Lung (tissue), 11 donors: ENCODE measurements at regions not wholly inside any gene's neighbourhood (a gene's known extent, or its start where the extent isn't known, plus 50 kb on each side); places are given as distances from the start of the nearest gene placed in this dataset.

Experiments
- ATAC-seq: fragments of 200-7000 bp; cut with Tn5 transposase; one replicate; pipeline ENCODE4 v1.9.1; 2020; ENCODE audit warnings: moderate number of reproducible peaks; ENCODE audit not compliant: insufficient read depth, low FRiP score
- DNase-seq, 3 donors: peaks; one replicate each; pipeline ENCODE4 v3.0.0-alpha.2; 2013 to 2017
- H3K27ac ChIP-seq, 2 donors: one replicate each; pipeline ENCODE4 v1.5.1; 2013; ENCODE audit warnings: mild to moderate bottlenecking in 2 of 2, moderate library complexity in 2 of 2, control low read depth in 1 of 2, inconsistent platforms in 1 of 2, low read depth in 1 of 2, low read length in 1 of 2
- H3K27me3 ChIP-seq, 3 donors: one replicate each; pipeline ENCODE4 v1.5.1; 2013; ENCODE audit warnings: low read length in 2 of 3; ENCODE audit not compliant: control insufficient read depth in 3 of 3, insufficient read depth in 3 of 3
- H3K36me3 ChIP-seq, 4 donors: one replicate each; pipeline ENCODE4 v1.5.1; 2013; ENCODE audit warnings: low read length in 4 of 4, mild to moderate bottlenecking in 1 of 4, moderate library complexity in 1 of 4; ENCODE audit not compliant: control insufficient read depth in 4 of 4, insufficient read depth in 4 of 4
- H3K4me1 ChIP-seq, 5 donors: one replicate each; pipeline ENCODE4 v1.5.1; 2013; ENCODE audit warnings: low read length in 5 of 5, mild to moderate bottlenecking in 2 of 5, moderate library complexity in 1 of 5; ENCODE audit not compliant: control insufficient read depth in 5 of 5, insufficient read depth in 5 of 5
- H3K4me3 ChIP-seq: one replicate; pipeline ENCODE4 v1.5.1; 2013; ENCODE audit warnings: mild to moderate bottlenecking, control low read depth, moderate library complexity
- H3K9ac ChIP-seq, 2 donors: one replicate each; pipeline ENCODE4 v1.5.1; 2013; ENCODE audit warnings: low read length in 2 of 2, control low read depth in 1 of 2; ENCODE audit not compliant: insufficient read depth in 1 of 2
- H3K9me3 ChIP-seq, 4 donors: one replicate each; pipeline ENCODE4 v1.5.1; 2013; ENCODE audit warnings: low read length in 3 of 4, mild to moderate bottlenecking in 1 of 4, moderate library complexity in 1 of 4; ENCODE audit not compliant: control insufficient read depth in 4 of 4, insufficient read depth in 3 of 4
- CTCF ChIP-seq: IDR thresholded peaks from 2 replicates; pipeline ENCODE4 v1.5.1; 2012; ENCODE audit warnings: mild to moderate bottlenecking; ENCODE audit errors: control extremely low read depth, extremely low read depth
- WGBS, 2 donors: extraction: QIAGEN DNeasy Blood & Tissue Kit; methylation state at CpG; one replicate each; pipeline ENCODE4 v1.1.7; 2013; 5-methylcytosine and 5-hydroxymethylcytosine counted together
- donor health status: control.
- donor health status: control.
- donor health status: Bipolar disorder and iron deficiency.
- donor health status: healthy.
- donor health status: DM: yes; HTN: yes; CAD: no.

- no peaks in the 10 kb centered on the region for H3K36me3 ChIP-seq
- no peaks in the 10 kb centered on the region for H3K4me1 ChIP-seq
- DNase-seq (no peak), ATAC-seq (no peak)
- no peaks in the 10 kb centered on the region for H3K27me3 ChIP-seq
- no peak overlapping the region for H3K9ac ChIP-seq
- no peak overlapping the region for H3K4me3 ChIP-seq
- peaks cover 0 to 2% (median 0%) of the 10 kb centered on the region in 4 donors for H3K9me3 ChIP-seq
- H3K27ac ChIP-seq, result no peak overlapping the region
- WGBS, 2 donors, result 80 to 85% methylated on average over 5 of the region's 5 CpGs
- TF ChIP-seq CTCF, result no peak
Observed at GRCh38 chr9:118767571-118767970, 601.7 kb downstream of the BRINP1 start.

- 66 to 73% methylated on average over 5 of the region's 5 CpGs for WGBS, 2 donors
- H3K9me3 ChIP-seq, result no peaks in the 10 kb centered on the region
- TF ChIP-seq CTCF, result no peak
- no peak for DNase-seq
- no peak overlapping the region for H3K9ac ChIP-seq
- no peaks in the 10 kb centered on the region for H3K4me1 ChIP-seq
- H3K27ac ChIP-seq, result no peak overlapping the region
- no peaks in the 10 kb centered on the region for H3K27me3 ChIP-seq
- H3K4me3 ChIP-seq, result no peak overlapping the region
- H3K36me3 ChIP-seq, result no peaks in the 10 kb centered on the region
- no peak for ATAC-seq
Observed at GRCh38 chr9:118782790-118783463, 586.3 kb downstream of the BRINP1 start.

- no peak for TF ChIP-seq CTCF
- H3K27me3 ChIP-seq, result no peaks in the 10 kb centered on the region
- H3K27ac ChIP-seq, result no peak overlapping the region
- no peak overlapping the region for H3K4me3 ChIP-seq
- H3K9ac ChIP-seq, result no peak overlapping the region
- no peak for ATAC-seq
- no peak for DNase-seq
- H3K36me3 ChIP-seq, result no peaks in the 10 kb centered on the region
- no peaks in the 10 kb centered on the region for H3K4me1 ChIP-seq
- WGBS, 2 donors, result 82 to 85% methylated on average over 3 of the region's 3 CpGs
- no peaks in the 10 kb centered on the region for H3K9me3 ChIP-seq
Observed at GRCh38 chr9:118784033-118784432, 585.2 kb downstream of the BRINP1 start.

GRCh38 chr9:118785456-118785855, 583.8 kb downstream of the BRINP1 start:
- ATAC-seq, result no peak
- WGBS, 2 donors, result 75 to 79% methylated on average over 7 of the region's 7 CpGs

More at GRCh38 chr9:118785456-118785855, 583.8 kb downstream of the BRINP1 start:
- DNase-seq, result no peak
- Histone ChIP-seq H3K27ac (no peak overlapping the region), H3K9ac (no peak overlapping the region), H3K9me3 (no peaks in the 10 kb centered on the region), H3K4me1 (no peaks in the 10 kb centered on the region), H3K4me3 (no peak overlapping the region), H3K27me3 (no peaks in the 10 kb centered on the region), H3K36me3 (no peaks in the 10 kb centered on the region)
- TF ChIP-seq CTCF, result no peak
